Peyer's patch (tissue), 4 donors: ENCODE measurements at regions not wholly inside any gene's neighbourhood (a gene's known extent, or its start where the extent isn't known, plus 50 kb on each side); places are given as distances from the start of the nearest gene placed in this dataset.

Experiments used
- CTCF ChIP-seq, 6 experiments: fragments of 450-650 bp in 4 of 6; fragments of 200-600 bp in 2 of 6; sonication (generic) in 1 of 6; IDR thresholded peaks; one replicate each; pipeline ENCODE4 v1.5.1; 2017 to 2019; ENCODE audit warnings: antibody characterized with exemption in 6 of 6, mild to moderate bottlenecking in 3 of 6, moderate library complexity in 1 of 6
- POLR2A ChIP-seq, 2 donors: fragments of 450-650 bp; IDR thresholded peaks; one replicate each; pipeline ENCODE4 v1.5.1; 2017; ENCODE audit warnings: antibody characterized with exemption in 2 of 2, mild to moderate bottlenecking in 2 of 2, moderate library complexity in 2 of 2

GRCh38 chr7:113628948-113629847 is 289.6 kb downstream of the PPP1R3A start:
- TF ChIP-seq CTCF (IDR thresholded peaks at IDR 0.05) (no peak), POLR2A (IDR thresholded peaks at IDR 0.05) (no peak)
